ENCODE measurements at regions not wholly inside any gene's neighbourhood (a gene's known extent, or its start where the extent isn't known, plus 50 kb on each side); places are given as distances from the start of the nearest gene placed in this dataset.

- no peak for TF ChIP-seq CTCF (IDR thresholded peaks at IDR 0.05; ENCODE audit: low read length)
- no peak for TF ChIP-seq EZH2 (IDR thresholded peaks at IDR 0.05; ENCODE audit: borderline replicate concordance, low read length)
These were observed 448.1 kb downstream of the NFIB start for GRCh38 chr9:13865869-13866268.
